OCI-LY1 (cell line): ENCODE measurements at regions not wholly inside any gene's neighbourhood (a gene's known extent, or its start where the extent isn't known, plus 50 kb on each side); places are given as distances from the start of the nearest gene placed in this dataset.

Experiments
- EZH2 ChIP-seq: fragments of 200-600 bp; sonication (generic), shearing (Covaris generic); IDR thresholded peaks from 2 replicates; pipeline ENCODE4 v1.8.0; 2017; ENCODE audit warnings: borderline replicate concordance, mixed run types, mild to moderate bottlenecking, antibody characterized with exemption, low read length, moderate library complexity, mixed read lengths
- TF ChIP-seq, protein P1 (sequence below): fragments of 200-600 bp; sonication (generic), shearing (Covaris generic); IDR thresholded peaks from 2 replicates; pipeline ENCODE4 v1.5.1; 2017; ENCODE audit warnings: mild to moderate bottlenecking, antibody characterized with exemption, low read length, moderate library complexity, mixed read lengths

GRCh38 chr1:39110325-39110851 is 84.2 kb downstream of the NDUFS5 start:
- TF ChIP-seq, protein P1, sequence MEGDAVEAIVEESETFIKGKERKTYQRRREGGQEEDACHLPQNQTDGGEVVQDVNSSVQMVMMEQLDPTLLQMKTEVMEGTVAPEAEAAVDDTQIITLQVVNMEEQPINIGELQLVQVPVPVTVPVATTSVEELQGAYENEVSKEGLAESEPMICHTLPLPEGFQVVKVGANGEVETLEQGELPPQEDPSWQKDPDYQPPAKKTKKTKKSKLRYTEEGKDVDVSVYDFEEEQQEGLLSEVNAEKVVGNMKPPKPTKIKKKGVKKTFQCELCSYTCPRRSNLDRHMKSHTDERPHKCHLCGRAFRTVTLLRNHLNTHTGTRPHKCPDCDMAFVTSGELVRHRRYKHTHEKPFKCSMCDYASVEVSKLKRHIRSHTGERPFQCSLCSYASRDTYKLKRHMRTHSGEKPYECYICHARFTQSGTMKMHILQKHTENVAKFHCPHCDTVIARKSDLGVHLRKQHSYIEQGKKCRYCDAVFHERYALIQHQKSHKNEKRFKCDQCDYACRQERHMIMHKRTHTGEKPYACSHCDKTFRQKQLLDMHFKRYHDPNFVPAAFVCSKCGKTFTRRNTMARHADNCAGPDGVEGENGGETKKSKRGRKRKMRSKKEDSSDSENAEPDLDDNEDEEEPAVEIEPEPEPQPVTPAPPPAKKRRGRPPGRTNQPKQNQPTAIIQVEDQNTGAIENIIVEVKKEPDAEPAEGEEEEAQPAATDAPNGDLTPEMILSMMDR, result no peak
- no peak for TF ChIP-seq EZH2
